IMR-90 (cell line): ENCODE measurements at regions not wholly inside any gene's neighbourhood (a gene's known extent, or its start where the extent isn't known, plus 50 kb on each side); places are given as distances from the start of the nearest gene placed in this dataset.

ENCODE experiments used
- ATAC-seq: fragments of 200-7000 bp; cut with Tn5 transposase; 2 replicates; pipeline ENCODE4 v1.9.1; 2020; ENCODE audit warnings: low read depth, mild to moderate bottlenecking, moderate library complexity
- BruUV-seq: library from RNA; stranded (reverse); fragments of 400-500 nt; replicated peaks from 2 replicates; lab custom pipeline; 2021; lab: Mats Ljungman, UMichigan
- CTCF ChIA-PET: fragments of 300-600 bp; formaldehyde crosslinking; extraction: SDS; loops from one replicate; lab custom pipeline; 2021; ENCODE audit warnings: antibody characterized with exemption; lab: Yijun Ruan, JAX
- POLR2A ChIA-PET: fragments of 300-600 bp; sonication (Branson Sonifier 250); formaldehyde crosslinking; loops from one replicate; lab custom pipeline; 2022; ENCODE audit warnings: antibody characterized with exemption; ENCODE audit not compliant: unreplicated experiment; lab: Charles Lee
- DNase-seq: peaks from one replicate; pipeline ENCODE4 v3.0.0; 2013
- H2AFZ ChIP-seq: replicated peaks from 2 replicates; pipeline ENCODE3; 2013; ENCODE audit warnings: low read length, mild to moderate bottlenecking; ENCODE audit not compliant: poor library complexity
- H2AK5ac ChIP-seq: 2 replicates; pipeline ENCODE4 v1.6.1; 2013; ENCODE audit warnings: low read depth, low read length, inconsistent platforms
- H2AK9ac ChIP-seq: replicated peaks from 2 replicates; pipeline ENCODE3; 2013; ENCODE audit warnings: mild to moderate bottlenecking, low read depth, low read length, moderate library complexity; ENCODE audit not compliant: poor library complexity
- H2BK120ac ChIP-seq: 2 replicates; pipeline ENCODE4 v1.6.1; 2013; ENCODE audit warnings: low read depth, low read length, inconsistent platforms
- H2BK15ac ChIP-seq: 3 replicates; pipeline ENCODE4 v1.6.1; 2013; ENCODE audit warnings: low read depth, low read length, inconsistent platforms
- H2BK20ac ChIP-seq: 2 replicates; pipeline ENCODE4 v1.6.1; 2013; ENCODE audit warnings: low read depth, mild to moderate bottlenecking, inconsistent platforms, low read length, moderate library complexity
- H2BK5ac ChIP-seq: 2 replicates; pipeline ENCODE4 v1.6.1; 2013; ENCODE audit warnings: mild to moderate bottlenecking, low read depth, low read length, inconsistent platforms; ENCODE audit not compliant: poor library complexity, severe bottlenecking
- H3K14ac ChIP-seq: replicated peaks from 2 replicates; pipeline ENCODE4 v1.6.1; 2013; ENCODE audit warnings: low read depth, low read length, inconsistent platforms
- H3K18ac ChIP-seq: 2 replicates; pipeline ENCODE4 v1.6.1; 2013; ENCODE audit warnings: low read depth, low read length, control low read depth
- H3K23ac ChIP-seq: 2 replicates; pipeline ENCODE4 v1.6.1; 2013; ENCODE audit warnings: low read depth, low read length, inconsistent platforms
- H3K27ac ChIP-seq: 2 replicates; pipeline ENCODE4 v1.5.1; 2013; ENCODE audit warnings: mild to moderate bottlenecking, control low read depth, low read length; ENCODE audit not compliant: insufficient read depth
- H3K27me3 ChIP-seq: 2 replicates; pipeline ENCODE4 v1.6.1; 2013; ENCODE audit warnings: low read length; ENCODE audit not compliant: control insufficient read depth, insufficient read depth
- H3K36me3 ChIP-seq: 2 replicates; pipeline ENCODE4 v1.6.1; 2013; ENCODE audit warnings: low read length, mixed read lengths; ENCODE audit not compliant: control insufficient read depth, insufficient read depth
- H3K4ac ChIP-seq: 2 replicates; pipeline ENCODE4 v1.6.1; 2013; ENCODE audit warnings: low read depth, low read length, inconsistent platforms
- H3K4me1 ChIP-seq: 2 replicates; pipeline ENCODE4 v1.6.1; 2013; ENCODE audit warnings: low read length, mixed read lengths; ENCODE audit not compliant: control insufficient read depth, insufficient read depth
- H3K4me2 ChIP-seq: 2 replicates; pipeline ENCODE4 v1.6.1; 2013; ENCODE audit warnings: low read depth, mild to moderate bottlenecking, control low read depth, low read length, moderate library complexity
- H3K4me3 ChIP-seq: 2 replicates; pipeline ENCODE4 v1.5.1; 2013; ENCODE audit warnings: low read depth, mild to moderate bottlenecking, control low read depth, low read length, moderate library complexity; ENCODE audit not compliant: insufficient read depth
- H3K56ac ChIP-seq: 2 replicates; pipeline ENCODE4 v1.6.1; 2013; ENCODE audit warnings: low read length, inconsistent platforms; ENCODE audit not compliant: insufficient read depth; ENCODE audit errors: extremely low read depth
- H3K79me1 ChIP-seq, 2 experiments: 2 replicates each; pipeline ENCODE4 v1.6.1; 2013; ENCODE audit warnings: low read length in 2 of 2, inconsistent platforms in 1 of 2, low read depth in 1 of 2
- H3K9ac ChIP-seq: 2 replicates; pipeline ENCODE4 v1.6.1; 2013; ENCODE audit warnings: low read depth, low read length, control low read depth
- H3K9me1 ChIP-seq: 2 replicates; pipeline ENCODE4 v1.6.1; 2013; ENCODE audit warnings: low read length, inconsistent platforms; ENCODE audit not compliant: insufficient read depth
- H3K9me3 ChIP-seq: 2 replicates; pipeline ENCODE4 v1.6.1; 2013; ENCODE audit warnings: low read length; ENCODE audit not compliant: control insufficient read depth, insufficient read depth
- H4K20me1 ChIP-seq: 2 replicates; pipeline ENCODE4 v1.6.1; 2013; ENCODE audit warnings: low read length, inconsistent platforms; ENCODE audit not compliant: insufficient read depth
- H4K5ac ChIP-seq: 2 replicates; pipeline ENCODE4 v1.6.1; 2013; ENCODE audit warnings: mild to moderate bottlenecking, low read depth, low read length, control low read depth
- H4K8ac ChIP-seq, 2 experiments: 2 replicates each; pipeline ENCODE4 v1.6.1; 2013; ENCODE audit warnings: low read depth in 2 of 2, low read length in 2 of 2, control low read depth in 1 of 2, inconsistent platforms in 1 of 2
- H4K91ac ChIP-seq: 2 replicates; pipeline ENCODE4 v1.6.1; 2013; ENCODE audit warnings: low read depth, low read length, inconsistent platforms; ENCODE audit not compliant: insufficient read depth
- CEBPB ChIP-seq: IDR thresholded peaks from 2 replicates; pipeline ENCODE4 v1.6.1; 2012; ENCODE audit warnings: low read depth, low read length, improper control_type of control experiment
- FOS ChIP-seq: fragments of 150-350 bp; IDR thresholded peaks from 2 replicates; pipeline ENCODE4 v1.6.1; 2016; ENCODE audit warnings: low read depth, low read length
- MAZ ChIP-seq: IDR thresholded peaks from 2 replicates; pipeline ENCODE4 v1.6.1; 2012; ENCODE audit warnings: low read depth, mild to moderate bottlenecking, low read length, improper control_type of control experiment, moderate library complexity, borderline replicate concordance
- NFE2L2 ChIP-seq: fragments of 150-350 bp; IDR thresholded peaks from 2 replicates; pipeline ENCODE4 v1.6.1; 2016; ENCODE audit warnings: low read depth, mild to moderate bottlenecking, low read length
- RAD21 ChIP-seq: IDR thresholded peaks from 2 replicates; pipeline ENCODE4 v1.6.1; 2012; ENCODE audit warnings: low read length, improper control_type of control experiment
- RCOR1 ChIP-seq: IDR thresholded peaks from 2 replicates; pipeline ENCODE4 v1.6.1; 2012; ENCODE audit warnings: mild to moderate bottlenecking, low read length, improper control_type of control experiment; ENCODE audit not compliant: insufficient replicate concordance
- RFX5 ChIP-seq: IDR thresholded peaks from 2 replicates; pipeline ENCODE4 v1.8.0; 2012; ENCODE audit warnings: low read depth, mild to moderate bottlenecking, low read length, moderate library complexity
- SMC3 ChIP-seq: fragments of 150-350 bp; IDR thresholded peaks from 2 replicates; pipeline ENCODE4 v1.6.1; 2016; ENCODE audit warnings: low read depth, mild to moderate bottlenecking, antibody characterized with exemption, low read length, moderate library complexity
- WGBS, 2 experiments: methylation state at CpG; one replicate each; pipeline versions ENCODE4 v1.1.5 to v1.1.7; 2013; ENCODE audit warnings: missing lambda C conversion rate in 2 of 2; ENCODE audit not compliant: insufficient read length in 1 of 2; ENCODE audit errors: extremely low coverage in 2 of 2; 5-methylcytosine and 5-hydroxymethylcytosine counted together
- dilution Hi-C: fragments of 300-500 bp; cut with HindIII; formaldehyde crosslinking; loops from one replicate; pipeline ENCODE4 v1.14.3; 2018; ENCODE audit warnings: low sequenced_read_pairs; ENCODE audit not compliant: unreplicated experiment
- in situ Hi-C: fragments of 300-500 bp; cut with MboI; formaldehyde crosslinking; loops from 3 replicates; pipeline ENCODE4 v1.14.3; 2019; ENCODE audit warnings: low sequenced_read_pairs, inconsistent platforms, mixed read lengths
- intact Hi-C: fragments of 100-400 bp; cut with micrococcal nuclease; formaldehyde crosslinking; loops from 2 replicates; pipeline ENCODE4 v1.10.0; 2022
- TF ChIP-seq, protein P1 (sequence below): fragments of 150-350 bp; IDR thresholded peaks from 2 replicates; pipeline ENCODE4 v1.6.1; 2016; ENCODE audit warnings: low read depth, mild to moderate bottlenecking, low read length, moderate library complexity, borderline replicate concordance
- TF ChIP-seq, protein P2 (sequence below): fragments of 150-350 bp; IDR thresholded peaks from 2 replicates; pipeline ENCODE4 v1.6.1; 2017; ENCODE audit warnings: mild to moderate bottlenecking, antibody characterized with exemption, low read length, low read depth
- TF ChIP-seq, protein P3 (sequence below): conservative IDR thresholded peaks from 2 replicates; pipeline ENCODE4 v1.5.1; 2012; ENCODE audit warnings: mild to moderate bottlenecking, low read depth, low read length, improper control_type of control experiment

DNA sequence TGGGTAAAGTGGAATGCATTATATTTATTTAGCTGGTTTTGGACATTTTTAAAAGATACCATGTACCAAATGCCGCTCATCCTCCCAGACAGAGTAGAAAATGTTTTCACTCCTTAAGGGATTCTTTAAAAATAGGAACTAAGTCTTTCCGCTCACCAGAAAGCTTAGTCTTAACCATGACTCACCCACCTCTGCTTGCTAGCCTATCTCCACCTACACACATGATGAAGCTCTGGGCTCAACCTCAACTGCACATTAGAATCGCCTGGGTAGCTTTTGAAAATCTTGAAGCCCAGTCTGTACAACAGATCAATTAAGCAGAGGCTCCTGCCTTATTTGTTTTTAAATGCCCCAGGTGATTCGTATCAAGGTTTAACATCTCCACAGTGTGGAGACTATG is 260.5 kb downstream of the NEDD1 start:
- no peak overlapping the region for H3K4me2 ChIP-seq
- H3K27me3 ChIP-seq: no peaks in the 10 kb centered on the region
- ChIA-PET CTCF (no interaction called here), POLR2A (no interaction called here)
- DNase-seq (no peak), ATAC-seq (no peak)
- H3K56ac ChIP-seq: no peak overlapping the region
- H2BK15ac ChIP-seq: no peak overlapping the region
- peaks cover 4% of the 10 kb centered on the region for H3K9me3 ChIP-seq
- no peaks in the 10 kb centered on the region for H4K20me1 ChIP-seq
- H2AFZ ChIP-seq: no peak overlapping the region
- in situ Hi-C loops (no loop called here), intact Hi-C loops (loop anchor here (1.0 kb wide), 1 partner anchor 13 kb away; no protein-coding TSS in a partner anchor), dilution Hi-C loops (no loop called here)
- no peak overlapping the region for H2AK9ac ChIP-seq
- no peak overlapping the region for H3K18ac ChIP-seq
- no peak overlapping the region for H2BK20ac ChIP-seq
- H2BK5ac ChIP-seq: no peak overlapping the region
- H3K4me1 ChIP-seq: no peaks in the 10 kb centered on the region
- H3K4ac ChIP-seq: no peak overlapping the region
- H4K91ac ChIP-seq: no peak overlapping the region
- H3K4me3 ChIP-seq: no peak overlapping the region
- H3K9me1 ChIP-seq: no peaks in the 10 kb centered on the region
- H4K5ac ChIP-seq: no peak overlapping the region
- H4K8ac ChIP-seq: no peak overlapping the region
- no peak overlapping the region for H2BK120ac ChIP-seq
- TF ChIP-seq, protein P1, sequence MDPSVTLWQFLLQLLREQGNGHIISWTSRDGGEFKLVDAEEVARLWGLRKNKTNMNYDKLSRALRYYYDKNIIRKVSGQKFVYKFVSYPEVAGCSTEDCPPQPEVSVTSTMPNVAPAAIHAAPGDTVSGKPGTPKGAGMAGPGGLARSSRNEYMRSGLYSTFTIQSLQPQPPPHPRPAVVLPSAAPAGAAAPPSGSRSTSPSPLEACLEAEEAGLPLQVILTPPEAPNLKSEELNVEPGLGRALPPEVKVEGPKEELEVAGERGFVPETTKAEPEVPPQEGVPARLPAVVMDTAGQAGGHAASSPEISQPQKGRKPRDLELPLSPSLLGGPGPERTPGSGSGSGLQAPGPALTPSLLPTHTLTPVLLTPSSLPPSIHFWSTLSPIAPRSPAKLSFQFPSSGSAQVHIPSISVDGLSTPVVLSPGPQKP: no peak
- TF ChIP-seq, protein P2, sequence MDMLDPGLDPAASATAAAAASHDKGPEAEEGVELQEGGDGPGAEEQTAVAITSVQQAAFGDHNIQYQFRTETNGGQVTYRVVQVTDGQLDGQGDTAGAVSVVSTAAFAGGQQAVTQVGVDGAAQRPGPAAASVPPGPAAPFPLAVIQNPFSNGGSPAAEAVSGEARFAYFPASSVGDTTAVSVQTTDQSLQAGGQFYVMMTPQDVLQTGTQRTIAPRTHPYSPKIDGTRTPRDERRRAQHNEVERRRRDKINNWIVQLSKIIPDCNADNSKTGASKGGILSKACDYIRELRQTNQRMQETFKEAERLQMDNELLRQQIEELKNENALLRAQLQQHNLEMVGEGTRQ: no peak
- TF ChIP-seq RCOR1: no peak
- TF ChIP-seq CEBPB: no peak
- TF ChIP-seq RAD21: no peak
- TF ChIP-seq, protein P3, sequence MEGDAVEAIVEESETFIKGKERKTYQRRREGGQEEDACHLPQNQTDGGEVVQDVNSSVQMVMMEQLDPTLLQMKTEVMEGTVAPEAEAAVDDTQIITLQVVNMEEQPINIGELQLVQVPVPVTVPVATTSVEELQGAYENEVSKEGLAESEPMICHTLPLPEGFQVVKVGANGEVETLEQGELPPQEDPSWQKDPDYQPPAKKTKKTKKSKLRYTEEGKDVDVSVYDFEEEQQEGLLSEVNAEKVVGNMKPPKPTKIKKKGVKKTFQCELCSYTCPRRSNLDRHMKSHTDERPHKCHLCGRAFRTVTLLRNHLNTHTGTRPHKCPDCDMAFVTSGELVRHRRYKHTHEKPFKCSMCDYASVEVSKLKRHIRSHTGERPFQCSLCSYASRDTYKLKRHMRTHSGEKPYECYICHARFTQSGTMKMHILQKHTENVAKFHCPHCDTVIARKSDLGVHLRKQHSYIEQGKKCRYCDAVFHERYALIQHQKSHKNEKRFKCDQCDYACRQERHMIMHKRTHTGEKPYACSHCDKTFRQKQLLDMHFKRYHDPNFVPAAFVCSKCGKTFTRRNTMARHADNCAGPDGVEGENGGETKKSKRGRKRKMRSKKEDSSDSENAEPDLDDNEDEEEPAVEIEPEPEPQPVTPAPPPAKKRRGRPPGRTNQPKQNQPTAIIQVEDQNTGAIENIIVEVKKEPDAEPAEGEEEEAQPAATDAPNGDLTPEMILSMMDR: no peak
- no peak for TF ChIP-seq SMC3
- no peak for TF ChIP-seq NFE2L2
- no peak for TF ChIP-seq RFX5
- TF ChIP-seq MAZ: no peak
- TF ChIP-seq FOS: no peak
- no peak overlapping the region for H3K23ac ChIP-seq
- no peak overlapping the region for H2AK5ac ChIP-seq
- no peaks in the 10 kb centered on the region for H3K79me1 ChIP-seq
- H3K36me3 ChIP-seq: no peaks in the 10 kb centered on the region
- no peak overlapping the region for H3K27ac ChIP-seq
- no peak overlapping the region for H3K9ac ChIP-seq
- BruUV-seq: no TSS peak
- no CpG with 5 or more reads among the region's 4 CpGs for WGBS, 2 experiments
- H3K14ac ChIP-seq: no peak overlapping the region
